Eye (tissue), 1 donor: ENCODE measurements at regions not wholly inside any gene's neighbourhood (a gene's known extent, or its start where the extent isn't known, plus 50 kb on each side); places are given as distances from the start of the nearest gene placed in this dataset.

Source experiments
- DNase-seq: peaks from one replicate; pipeline ENCODE4 v3.0.0-alpha.2; 2015

DNA sequence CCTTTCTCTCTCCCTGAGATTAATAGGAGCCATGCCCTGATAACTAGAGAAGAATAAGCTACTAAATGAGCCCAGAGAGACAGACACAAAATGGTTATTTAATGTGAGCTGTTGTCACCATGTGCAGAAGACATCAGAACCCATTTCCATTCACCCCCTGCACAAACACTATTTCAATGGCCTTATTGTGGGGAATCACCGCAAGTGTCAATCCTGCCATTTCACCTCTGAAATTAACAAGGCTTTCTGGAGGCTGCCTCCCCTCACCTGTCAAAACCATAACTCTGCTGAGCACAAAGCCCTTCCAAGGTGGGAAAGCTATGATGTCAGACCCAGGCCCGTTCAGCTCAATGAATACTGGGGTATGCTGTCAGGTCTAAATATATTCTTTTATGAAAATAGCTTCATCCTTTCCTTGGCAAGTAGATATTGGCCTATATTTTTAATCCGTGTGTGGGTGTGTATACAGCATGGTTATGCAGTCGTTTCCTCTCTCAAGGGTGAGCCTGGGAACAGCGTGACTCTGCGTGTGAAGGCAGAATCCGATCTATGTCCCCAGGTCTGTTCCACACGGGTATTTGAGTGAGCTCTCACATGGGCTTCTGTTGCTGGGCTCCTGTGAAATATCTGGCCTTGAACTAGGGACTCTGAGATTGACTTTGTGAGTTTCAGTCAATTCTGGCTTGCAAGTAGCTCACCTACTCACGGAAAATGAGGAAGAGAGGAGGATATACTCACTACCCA, 266.3 kb downstream of the FBXW7 start:
- DNase-seq: peak; percentile 11

DNA sequence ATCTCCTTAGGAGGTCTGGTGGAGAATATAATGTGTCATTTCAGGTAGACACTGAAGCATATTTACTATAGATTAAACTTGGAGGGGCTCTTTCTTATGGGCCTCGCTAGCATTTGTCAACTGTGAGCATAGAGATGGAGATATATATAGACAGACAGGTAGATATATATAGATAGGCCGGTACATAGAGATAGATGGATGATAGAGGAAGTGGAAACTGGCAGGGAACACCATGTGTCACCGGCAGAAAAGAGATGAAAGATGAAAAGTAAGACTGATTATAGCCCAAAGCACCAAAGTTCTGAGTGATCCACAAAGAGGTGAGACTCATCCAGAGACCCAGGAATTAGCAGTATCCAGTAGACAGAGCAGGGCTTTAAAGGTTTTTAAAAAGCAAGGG, 268.1 kb downstream of the FBXW7 start:
- DNase-seq: no peak

DNA sequence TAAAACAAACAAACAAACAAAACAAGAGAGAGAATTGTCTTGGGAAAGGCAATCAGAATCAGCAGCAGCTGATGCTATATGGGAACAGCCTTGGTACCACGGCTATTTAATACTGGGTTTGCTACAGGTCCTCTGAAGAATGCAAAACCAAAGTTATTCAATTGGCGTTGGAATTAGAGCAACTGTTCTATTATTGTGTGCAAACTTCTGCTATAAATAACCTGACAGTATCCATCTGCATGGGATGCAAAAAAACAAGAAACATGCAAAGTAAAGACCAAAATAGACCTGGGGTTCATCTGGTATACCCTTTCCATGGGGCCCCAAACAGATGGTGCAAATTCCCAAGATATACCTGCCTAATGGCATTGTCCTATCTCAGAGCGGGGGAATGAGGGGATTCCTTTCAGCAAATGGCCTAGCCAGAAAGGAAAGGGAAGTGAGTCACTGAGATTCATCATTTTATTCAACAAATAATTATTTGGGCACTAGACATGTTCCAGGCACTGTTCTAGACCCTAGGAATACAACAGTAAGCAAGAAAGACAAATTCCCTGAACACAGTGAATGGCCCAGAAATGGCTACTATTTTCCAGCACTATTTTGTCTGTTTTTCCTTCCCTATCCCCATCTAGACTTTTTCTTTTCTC, 268.9 kb downstream of the FBXW7 start:
- DNase-seq: no peak

DNA sequence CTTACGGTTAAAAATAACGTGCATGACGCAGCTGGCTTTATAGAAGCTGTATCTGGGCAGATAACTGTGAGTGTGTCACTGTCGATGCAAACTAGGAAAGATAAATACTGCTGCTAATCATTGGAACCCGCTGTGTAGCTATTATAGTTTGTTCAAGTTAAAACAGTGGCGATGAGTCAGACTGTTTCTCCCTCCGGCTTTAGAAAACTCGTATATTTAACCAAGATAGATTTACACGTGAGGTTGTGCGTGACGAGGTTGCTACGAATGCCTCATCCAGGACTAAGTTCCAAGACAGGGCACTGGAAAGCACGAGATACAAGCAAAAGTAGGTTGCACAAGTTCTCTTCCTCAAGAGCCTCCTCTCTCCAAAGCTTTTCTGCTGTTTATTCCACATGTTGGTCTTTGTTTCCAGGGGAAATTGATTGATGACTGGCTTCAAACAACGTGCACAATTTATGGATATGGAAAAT, 270.7 kb downstream of the FBXW7 start:
- no peak for DNase-seq

DNA sequence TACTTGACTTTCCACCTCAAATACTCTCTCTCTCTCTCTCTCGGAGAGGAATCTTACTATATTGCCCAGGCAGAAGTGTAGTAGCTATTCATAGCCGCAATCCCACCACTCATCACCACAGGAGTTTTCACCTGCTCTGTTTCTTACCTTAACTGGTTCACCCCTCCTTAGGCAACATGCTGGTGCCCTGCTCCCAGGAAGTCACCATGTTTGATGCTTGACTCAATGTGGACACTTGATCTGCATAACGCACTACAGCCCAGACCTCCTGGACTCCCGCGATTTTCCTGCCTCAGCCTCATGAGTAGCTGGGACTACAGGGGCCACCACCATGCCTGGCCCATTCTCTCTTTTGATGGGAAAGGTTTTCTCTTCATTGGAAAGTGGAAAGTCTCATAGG, 271.8 kb downstream of the FBXW7 start:
- no peak for DNase-seq

DNA sequence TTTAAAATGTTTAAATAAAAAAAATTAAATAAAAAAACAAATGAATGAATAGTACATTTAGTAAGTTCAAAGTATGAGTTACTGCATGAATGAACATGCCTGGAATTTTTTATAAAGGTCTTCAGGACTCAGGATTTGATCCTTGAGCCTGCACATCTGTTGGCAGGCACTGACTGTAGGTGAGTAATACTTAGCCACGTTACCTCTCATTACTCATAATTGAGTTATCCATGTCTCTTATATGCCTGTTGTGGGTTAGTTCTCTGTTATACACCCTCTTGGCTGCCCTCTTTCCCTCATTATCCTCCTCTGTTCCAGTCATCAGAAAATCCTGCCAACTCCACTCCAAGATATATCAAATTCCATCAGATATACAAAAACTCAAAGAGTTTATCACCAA, 276.0 kb downstream of the FBXW7 start:
- DNase-seq: no peak

DNA sequence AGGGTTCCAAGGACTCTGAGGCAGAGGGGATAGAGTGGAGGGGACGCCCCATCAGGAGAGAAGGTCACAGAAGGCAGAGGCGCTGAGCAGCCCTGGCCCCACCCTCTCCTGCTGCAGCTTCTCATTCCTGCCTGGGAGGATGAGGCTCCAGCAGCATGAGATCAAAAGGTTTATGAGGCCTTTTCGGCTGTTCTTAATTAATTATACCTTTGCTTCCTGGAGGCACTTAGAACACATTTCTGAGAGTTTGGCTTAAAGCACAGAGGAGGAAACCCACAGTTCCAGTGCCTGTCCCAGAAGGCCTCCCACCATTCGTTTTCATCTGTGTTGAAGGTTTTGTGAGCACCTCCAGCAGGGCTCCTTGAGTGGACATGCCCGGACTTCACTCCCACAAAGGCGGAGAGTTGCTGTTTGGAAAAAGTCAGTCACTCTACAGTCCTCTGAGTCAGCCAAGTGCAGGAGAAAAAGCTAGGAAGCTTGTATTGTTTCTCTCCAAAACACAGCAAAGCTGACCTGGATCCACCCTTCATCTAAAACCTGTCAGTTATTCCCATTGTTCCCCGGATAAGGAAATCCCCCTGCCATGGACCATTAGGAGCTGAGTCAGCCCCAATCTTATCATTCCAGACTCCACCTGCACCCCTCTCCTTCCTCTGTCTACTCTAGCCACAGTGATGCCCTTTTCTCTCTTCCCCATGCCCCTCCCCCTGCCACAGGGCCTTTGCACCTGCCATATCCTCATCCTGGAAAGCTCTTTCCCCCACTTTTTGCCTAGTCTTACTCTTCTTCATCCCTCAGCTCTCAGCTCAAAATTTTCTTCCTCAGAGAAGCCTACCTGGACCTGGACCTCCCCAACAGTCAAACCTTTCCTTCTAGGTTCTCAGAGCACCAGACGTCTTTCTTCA, 276.8 kb downstream of the FBXW7 start:
- DNase-seq: no peak

DNA sequence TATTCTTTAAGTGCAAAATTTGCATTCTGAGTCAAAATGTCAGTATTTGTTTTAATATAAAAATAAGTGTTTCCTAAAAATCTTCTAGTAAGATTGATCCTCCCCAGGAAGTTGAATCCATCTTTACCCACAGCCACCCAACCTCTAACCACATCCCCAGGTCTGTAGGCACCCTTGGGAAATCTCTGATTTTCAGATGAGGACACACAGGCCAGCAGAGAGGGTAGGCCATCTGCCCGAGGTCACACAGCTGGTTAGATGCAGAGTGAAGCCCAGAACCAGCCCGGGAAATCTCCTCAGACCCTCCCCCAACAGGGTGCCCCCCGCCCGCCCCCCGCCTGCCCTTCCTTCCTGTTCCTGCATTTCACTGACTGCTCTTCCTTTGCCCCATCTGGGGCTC, 277.5 kb downstream of the FBXW7 start:
- no peak for DNase-seq

DNA sequence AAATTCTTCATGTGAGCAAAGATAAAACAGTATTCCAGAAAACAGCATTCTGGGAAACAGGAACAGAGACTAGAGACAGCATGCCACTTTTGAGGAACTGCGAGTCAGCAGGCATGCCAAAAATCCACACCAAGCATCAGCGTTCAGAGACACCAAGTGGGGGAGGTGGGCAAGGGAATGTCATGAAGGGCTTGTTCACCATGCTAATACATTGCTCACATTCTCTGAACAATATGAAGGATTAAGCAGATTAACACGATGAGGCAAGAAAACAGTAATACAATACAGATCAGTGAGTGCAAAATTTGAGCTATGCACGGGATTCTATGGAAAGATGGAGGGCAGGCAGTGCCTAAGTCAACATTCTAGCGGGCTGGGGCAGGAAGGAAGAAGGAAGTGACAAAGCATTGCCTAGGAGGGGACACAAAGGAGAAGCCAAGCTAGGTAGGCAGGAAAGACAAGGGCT, 278.3 kb downstream of the FBXW7 start:
- DNase-seq: peak; percentile 35

DNA sequence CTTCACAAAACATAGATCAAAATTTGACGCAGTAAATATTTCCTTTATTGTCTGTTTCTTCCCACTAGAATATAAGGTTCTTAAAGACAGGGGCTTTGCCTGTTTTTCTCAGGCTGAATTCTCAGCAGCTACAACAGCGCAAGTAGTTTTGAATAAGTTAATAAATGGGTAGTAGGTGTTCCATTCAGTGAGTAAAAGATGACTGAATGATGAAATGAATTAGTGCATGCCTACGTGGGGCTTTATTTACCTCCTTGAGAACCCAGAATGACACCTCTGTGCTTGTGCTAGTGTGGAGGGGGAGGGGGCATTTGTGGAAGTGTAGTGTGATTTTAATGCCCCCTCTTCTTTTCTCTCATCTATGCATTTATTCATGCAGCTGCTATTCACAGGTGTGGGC, 278.9 kb downstream of the FBXW7 start:
- no peak for DNase-seq

DNA sequence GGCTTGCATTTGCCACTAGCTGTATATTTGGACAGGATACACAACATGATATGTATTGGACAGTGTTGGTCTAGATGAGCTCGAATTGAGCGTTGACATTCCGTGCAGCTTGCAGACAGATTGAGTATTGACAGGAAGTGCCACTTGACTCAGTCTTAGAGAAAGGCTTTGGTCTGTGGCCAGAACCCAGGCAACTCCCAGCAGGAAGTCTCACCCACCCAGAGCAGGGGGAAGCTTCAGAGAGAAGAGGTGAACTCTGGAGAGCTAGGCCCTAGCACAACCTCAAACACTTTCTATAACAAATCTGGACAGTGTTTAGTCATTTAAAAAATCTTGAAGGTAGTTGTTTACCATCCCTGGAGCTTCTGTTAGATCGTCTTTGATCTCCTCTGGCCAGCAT, 280.5 kb downstream of the FBXW7 start:
- no peak for DNase-seq

DNA sequence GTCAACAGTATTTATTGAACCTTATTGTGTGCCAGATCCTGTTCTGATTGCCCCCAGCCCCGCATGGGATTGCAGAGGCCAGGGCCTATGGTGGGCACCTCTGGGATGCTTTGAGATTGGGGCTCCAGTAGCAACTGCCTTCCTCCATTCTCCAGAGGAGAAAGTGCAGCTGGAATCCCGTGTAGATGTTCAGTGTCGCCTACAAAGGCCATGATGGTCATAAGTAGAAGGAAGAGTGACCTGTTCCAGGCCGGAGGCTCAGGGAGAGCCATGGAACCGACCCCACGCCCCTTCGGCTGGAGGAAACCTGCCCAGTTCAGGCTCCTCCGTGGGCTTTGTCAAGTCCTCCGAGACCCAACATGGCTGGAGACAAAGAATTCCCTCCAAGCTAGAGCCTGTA, 287.5 kb downstream of the FBXW7 start:
- DNase-seq: no peak

DNA sequence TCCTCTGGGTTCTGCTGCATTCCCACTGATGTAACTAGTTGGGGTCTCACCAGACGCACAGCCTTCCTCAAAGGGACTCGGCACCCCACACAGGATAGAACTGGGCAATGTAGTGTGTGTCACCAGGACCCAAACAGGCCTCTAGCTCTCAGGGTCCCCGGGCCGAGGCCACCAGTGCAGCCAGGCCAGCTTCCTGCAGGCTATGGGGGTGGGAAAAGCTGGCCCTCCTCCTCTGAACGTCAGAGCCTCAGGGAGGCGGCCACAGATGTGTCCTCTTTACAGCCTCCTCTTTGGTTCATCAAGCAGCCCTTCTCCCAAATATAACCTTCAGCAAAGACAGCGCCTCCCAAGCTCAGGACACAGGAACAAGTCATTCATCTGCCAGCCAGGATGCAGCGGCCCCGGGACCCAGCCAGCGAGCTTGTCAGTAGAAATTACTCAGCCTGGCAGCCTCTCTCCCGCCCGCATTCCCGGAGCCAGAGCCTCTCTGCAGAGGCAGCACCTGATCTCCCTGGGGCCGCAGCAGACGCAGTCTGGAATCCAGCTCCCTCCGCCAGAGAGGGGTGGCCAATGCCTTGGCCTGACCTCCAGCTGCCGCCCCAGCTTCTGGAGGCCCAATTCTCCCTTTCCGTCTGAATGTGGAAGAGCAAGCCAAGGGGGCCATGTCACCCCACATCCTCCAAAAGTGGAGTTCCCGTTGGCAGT, 288.5 kb downstream of the FBXW7 start:
- DNase-seq: peak; percentile 43

DNA sequence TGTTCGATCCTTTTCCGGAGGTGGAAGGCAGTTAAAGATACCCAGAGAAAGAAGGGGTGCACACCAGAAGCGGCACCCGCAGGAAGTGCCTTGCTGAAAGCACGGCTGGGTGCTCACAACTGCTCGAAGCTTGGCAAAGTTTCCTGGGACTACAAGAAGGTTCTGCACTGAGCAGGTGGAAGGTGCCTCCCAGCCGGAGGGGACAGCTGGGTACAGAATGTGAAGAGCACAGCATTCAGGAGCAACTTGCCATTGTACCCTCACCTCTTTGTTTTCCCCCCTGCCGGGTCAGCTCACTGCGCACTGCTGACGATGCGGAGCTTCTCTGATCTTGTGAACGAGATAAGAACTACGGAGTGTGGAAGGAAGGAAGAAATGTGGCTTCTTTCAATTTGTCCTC, 289.2 kb downstream of the FBXW7 start:
- DNase-seq: no peak

DNA sequence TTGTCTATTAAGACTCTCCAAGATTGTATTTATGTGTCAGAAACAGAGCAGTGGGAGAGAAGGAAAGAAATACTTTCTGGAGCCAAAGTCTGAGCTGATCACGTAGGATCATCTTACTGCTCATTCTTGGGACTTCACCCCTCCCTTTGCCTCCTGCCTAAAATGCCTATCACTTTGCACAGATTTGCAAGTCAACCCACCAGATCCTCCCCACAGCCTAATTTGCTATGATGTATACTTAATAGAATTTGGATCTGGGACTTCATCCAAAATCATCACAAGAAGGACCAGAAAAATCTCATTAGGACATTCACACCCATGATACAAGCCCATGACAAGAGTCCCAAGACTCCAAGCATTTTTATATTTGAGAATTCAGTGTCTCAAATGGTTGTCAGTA, 290.2 kb downstream of the FBXW7 start:
- no peak for DNase-seq

DNA sequence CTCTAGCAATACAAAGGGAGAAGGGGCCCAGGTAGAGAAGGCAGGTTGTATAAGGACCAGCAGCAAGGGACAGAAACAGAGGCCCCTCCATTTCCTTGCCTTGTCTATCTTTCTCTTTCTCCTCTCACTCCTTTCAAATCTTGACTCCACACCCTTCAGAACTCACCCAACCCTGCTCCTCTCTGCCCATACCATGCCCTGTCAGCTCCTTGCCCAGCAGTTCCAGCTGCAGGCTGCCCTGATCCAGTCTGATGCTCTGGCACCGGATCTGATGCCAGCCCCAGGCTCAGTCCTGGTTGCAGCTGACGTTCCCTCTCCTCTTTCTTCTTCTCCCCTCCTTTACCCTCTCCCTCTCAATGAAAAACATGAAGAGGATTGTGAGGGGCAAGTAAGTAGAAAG, 291.2 kb downstream of the FBXW7 start:
- no peak for DNase-seq

DNA sequence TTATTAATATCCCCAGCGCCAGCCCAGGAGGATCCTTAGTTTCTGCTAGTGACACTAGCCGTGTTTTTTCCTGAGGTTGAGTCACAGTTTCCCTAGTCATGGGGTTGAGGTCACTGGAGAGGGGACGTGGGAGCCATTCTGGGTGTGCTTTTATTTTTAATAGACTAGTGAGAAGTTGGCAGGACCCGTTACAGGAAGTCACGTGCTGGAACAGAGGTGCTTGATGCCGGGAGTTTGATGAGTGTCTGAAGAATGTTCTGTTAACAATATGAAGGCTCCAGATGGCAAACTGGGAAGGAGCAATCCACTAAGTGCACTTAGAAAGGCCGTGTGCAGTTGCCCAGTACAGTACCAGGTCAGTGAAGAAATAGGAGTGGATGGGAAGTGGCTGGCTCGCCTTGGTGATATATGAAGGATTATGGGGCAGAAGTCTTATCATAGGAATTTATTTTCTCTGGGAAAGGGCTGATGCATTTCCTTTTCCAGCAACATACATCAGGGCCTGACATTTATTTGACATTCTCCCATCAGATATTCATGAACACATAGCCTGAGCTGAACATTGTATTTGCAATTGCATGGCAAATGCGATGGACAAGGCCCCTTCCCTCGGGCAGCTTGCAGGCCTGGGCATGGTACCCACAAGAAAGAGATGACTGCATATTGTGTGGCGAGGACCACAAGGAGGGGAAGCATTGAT, 291.8 kb downstream of the FBXW7 start:
- DNase-seq: no peak

DNA sequence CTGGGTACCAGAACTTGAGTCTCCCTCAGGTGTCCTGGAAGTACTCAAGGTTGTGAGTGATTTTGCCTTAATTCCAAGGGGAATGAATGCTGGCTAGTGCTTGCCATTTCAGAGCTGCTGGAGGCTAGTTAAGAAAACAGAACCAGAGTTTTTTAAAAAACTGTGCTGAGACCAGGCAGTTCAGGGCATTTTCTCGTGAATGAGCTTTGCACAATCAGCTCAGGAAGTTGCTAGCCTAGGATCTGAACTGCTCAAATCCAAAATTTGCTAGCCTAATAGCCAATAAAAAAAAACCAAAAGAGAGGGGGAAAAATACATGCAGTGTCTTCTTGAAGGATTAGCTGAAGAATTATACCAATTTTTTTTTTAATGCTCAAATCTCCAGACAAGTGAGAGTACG, 292.7 kb downstream of the FBXW7 start:
- no peak for DNase-seq

DNA sequence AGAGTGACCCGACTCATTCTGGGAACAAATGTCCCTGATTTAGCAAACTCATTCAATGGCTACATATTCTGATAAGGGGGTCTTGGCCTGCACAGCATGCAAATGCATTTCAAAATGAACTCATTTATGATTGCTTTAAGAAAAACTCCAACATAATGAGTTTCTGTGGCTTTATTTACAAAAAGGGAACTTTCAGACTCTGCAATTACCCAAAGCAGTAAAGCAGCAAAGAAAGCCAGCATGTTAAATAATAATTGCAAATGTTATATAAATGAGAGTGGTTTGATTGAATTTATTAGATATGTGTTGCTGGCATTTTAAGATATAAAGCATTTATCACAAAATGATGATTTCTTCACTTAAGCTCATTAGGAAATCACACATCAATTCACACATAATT, 295.7 kb downstream of the FBXW7 start:
- DNase-seq: no peak

DNA sequence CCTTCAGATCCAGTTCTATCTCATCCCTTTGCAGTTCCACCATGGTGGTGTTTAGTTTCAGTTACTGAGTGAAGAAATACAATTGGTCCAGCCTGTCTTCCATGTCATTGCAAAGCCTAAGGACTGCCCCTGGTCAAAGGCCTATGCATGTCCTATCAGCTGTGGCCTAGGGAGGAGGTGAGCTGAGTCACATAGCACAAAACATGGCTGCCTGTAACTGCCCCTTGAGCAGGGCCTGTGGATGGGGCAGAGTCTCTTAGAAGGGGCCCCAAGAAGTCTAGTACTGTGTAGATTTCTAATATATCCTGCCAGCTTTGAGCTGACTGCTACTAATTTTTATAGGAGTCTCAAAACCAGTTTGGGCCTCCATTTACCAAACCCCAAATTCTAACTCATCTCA, 296.7 kb downstream of the FBXW7 start:
- no peak for DNase-seq

DNA sequence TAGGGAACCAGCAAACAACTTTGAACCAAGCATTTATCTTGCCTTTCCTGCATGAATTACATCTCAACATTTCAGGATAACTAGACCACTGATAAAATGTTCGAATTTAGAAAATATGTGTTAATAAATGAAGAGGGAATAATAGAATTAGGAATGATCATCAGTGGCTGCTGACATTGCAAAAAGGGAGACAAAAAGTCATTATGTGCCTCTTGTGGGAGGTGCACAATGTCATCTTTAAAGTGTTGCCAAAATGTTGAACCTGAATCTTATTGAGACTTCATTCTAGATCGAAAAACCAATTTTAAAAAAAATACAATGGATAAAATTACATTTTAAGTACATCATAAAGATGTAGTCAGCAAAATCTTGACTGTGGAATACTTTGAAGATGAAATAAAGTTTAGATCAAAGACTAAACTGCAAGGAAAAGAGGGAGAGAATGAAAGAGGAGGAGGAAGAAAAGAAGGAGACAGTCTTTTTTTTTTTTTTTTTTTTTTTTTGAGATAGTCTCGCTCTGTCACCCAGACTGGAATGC, 299.3 kb downstream of the FBXW7 start:
- no peak for DNase-seq

DNA sequence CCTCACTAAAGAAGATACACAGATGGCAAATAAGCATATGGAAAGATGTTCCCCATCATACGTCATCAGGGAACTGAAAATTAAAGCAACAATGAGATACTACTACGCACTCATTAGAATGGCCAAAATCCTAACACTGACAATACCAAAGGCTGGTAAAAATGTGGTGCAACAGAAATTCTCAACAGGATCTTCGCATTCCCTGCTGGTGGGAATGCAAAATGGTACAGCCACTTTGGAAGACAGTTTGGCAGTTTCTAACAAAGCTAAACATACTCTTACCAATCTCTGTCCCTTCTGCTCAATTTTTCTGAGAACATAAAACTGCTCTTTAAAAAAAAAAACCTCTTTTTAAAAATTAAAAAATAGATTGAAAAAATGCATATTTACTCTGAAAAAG, 300.2 kb downstream of the FBXW7 start:
- no peak for DNase-seq
